ENCODE measurements at regions not wholly inside any gene's neighbourhood (a gene's known extent, or its start where the extent isn't known, plus 50 kb on each side); places are given as distances from the start of the nearest gene placed in this dataset.

DNA sequence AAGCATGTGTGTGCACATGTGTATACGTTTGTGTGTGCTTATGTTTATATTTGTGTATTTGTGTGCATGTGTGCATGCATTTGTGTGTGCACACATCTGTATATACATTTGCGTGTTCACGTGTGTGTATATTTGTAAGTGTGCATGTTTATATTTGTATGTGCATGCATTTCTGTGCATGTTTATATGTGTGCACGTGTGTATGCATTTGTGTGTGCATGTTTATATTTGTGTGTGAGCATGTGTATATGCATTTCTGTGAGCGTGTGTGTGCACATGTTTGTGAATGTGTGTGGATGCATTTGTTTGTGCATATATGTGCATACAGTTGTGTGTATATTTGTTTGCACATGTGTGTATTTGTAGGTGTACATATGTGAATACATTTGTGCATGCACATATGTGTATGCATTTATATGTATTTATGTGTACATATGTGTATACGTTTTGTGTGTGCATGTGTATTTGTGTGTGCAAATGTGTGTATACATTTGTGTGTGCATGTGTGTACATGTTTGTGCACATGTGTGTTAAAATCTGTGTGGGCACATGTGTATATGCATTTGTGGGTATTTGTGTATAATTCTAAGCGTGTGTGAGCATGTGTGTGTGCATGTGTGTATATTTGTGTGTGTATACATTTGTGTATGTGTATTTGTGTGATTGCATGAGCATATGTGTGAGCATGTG is 140.4 kb upstream of the AFDN start (continued):
- TF ChIP-seq, protein P1, sequence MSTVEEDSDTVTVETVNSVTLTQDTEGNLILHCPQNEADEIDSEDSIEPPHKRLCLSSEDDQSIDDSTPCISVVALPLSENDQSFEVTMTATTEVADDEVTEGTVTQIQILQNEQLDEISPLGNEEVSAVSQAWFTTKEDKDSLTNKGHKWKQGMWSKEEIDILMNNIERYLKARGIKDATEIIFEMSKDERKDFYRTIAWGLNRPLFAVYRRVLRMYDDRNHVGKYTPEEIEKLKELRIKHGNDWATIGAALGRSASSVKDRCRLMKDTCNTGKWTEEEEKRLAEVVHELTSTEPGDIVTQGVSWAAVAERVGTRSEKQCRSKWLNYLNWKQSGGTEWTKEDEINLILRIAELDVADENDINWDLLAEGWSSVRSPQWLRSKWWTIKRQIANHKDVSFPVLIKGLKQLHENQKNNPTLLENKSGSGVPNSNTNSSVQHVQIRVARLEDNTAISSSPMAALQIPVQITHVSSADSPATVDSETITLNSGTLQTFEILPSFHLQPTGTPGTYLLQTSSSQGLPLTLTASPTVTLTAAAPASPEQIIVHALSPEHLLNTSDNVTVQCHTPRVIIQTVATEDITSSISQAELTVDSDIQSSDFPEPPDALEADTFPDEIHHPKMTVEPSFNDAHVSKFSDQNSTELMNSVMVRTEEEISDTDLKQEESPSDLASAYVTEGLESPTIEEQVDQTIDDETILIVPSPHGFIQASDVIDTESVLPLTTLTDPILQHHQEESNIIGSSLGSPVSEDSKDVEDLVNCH (CRISPR knock-in tag; IDR thresholded peaks at IDR 0.05) = 0 out of 2 replicates have a peak, but pooled peaks have one; percentile 52
- TF ChIP-seq EED (CRISPR knock-in tag; IDR thresholded peaks at IDR 0.05) (no peak), HOXA7 (CRISPR knock-in tag; IDR thresholded peaks at IDR 0.05) (peak; percentile 79; the same call in 1 of the 2 replicates)

DNA sequence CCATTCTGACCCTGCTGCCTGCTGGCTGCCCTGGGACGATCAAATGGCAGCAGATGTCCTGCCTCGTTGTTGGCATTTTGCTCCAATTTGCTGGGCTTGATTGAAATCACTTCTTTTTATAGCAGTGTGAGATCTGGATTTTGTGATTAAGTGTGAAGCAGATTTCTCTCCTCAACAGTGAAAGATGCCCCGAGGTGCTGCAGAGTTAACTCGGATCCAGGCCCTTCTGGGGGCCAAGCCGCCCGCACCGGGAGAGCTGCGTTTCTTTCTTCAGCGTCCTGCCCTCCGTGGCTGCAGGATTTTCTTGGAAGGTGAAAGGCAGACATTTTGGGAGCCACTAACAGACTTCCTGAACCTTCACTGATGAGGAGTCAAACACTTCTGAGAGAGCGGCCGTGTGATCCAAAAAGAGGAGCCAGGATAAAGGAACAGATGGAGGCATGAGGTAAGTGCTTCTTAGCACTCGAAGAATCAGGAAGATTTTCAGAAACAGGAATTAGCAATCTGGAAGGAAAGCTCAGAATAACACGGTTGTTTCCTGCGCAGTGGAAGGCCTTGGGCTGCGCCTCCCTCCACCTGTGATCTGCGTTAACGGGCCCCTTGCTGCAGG is 139.5 kb upstream of the AFDN start:
- H3K79me2 ChIP-seq (ENCODE audit: insufficient read depth, low read length) = no peaks in the 10 kb centered on the region
- H3K27ac ChIP-seq (ENCODE audit: extremely low read length, insufficient read depth, low read length) = no peak overlapping the region
- no peaks in the 10 kb centered on the region for H3K36me3 ChIP-seq (replicated peaks in 1 of 2; ENCODE audit: control insufficient read depth in 1 of 2, insufficient read depth in 2 of 2, low read length in 2 of 2)
- WGBS (ENCODE audit: low lambda C conversion rate) = 97% methylated on average over 18 of the region's 18 CpGs
- no peak for DNase-seq (ENCODE audit: low spot score)
- TF ChIP-seq, protein P2, sequence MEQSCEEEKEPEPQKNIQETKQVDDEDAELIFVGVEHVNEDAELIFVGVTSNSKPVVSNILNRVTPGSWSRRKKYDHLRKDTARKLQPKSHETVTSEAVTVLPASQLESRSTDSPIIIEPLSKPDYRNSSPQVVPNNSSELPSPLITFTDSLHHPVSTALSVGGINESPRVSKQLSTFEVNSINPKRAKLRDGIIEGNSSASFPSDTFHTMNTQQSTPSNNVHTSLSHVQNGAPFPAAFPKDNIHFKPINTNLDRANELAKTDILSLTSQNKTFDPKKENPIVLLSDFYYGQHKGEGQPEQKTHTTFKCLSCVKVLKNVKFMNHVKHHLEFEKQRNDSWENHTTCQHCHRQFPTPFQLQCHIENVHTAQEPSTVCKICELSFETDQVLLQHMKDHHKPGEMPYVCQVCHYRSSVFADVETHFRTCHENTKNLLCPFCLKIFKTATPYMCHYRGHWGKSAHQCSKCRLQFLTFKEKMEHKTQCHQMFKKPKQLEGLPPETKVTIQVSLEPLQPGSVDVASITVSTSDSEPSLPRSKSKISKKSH (CRISPR knock-in tag; IDR thresholded peaks at IDR 0.05; ENCODE audit: borderline replicate concordance) = no peak
- TF ChIP-seq CREB1 (IDR thresholded peaks at IDR 0.05) = no peak
- no peak for TF ChIP-seq CREB1 (CRISPR knock-in tag; IDR thresholded peaks at IDR 0.05)
- no peak for TF ChIP-seq MIER3 (CRISPR knock-in tag; IDR thresholded peaks at IDR 0.05; ENCODE audit: borderline replicate concordance)
- TF ChIP-seq ARNT (IDR thresholded peaks at IDR 0.05) = no peak
- TF ChIP-seq, protein P3, sequence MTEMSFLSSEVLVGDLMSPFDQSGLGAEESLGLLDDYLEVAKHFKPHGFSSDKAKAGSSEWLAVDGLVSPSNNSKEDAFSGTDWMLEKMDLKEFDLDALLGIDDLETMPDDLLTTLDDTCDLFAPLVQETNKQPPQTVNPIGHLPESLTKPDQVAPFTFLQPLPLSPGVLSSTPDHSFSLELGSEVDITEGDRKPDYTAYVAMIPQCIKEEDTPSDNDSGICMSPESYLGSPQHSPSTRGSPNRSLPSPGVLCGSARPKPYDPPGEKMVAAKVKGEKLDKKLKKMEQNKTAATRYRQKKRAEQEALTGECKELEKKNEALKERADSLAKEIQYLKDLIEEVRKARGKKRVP (CRISPR knock-in tag; IDR thresholded peaks at IDR 0.05) = no peak
- TF ChIP-seq HINFP (CRISPR knock-in tag; IDR thresholded peaks at IDR 0.05; ENCODE audit: low read depth) = no peak
- TF ChIP-seq ZNF441 (CRISPR knock-in tag; IDR thresholded peaks at IDR 0.05; ENCODE audit: borderline replicate concordance) = no peak
- TF ChIP-seq ZNF329 (CRISPR knock-in tag; IDR thresholded peaks at IDR 0.05; ENCODE audit: low read depth) = no peak
- peaks cover 68% of the 10 kb centered on the region for H3K4me1 ChIP-seq (ENCODE audit: insufficient read depth, low read length)
- H3K9ac ChIP-seq (ENCODE audit: insufficient read depth, low read depth, low read length) = no peak overlapping the region
- H3K4me2 ChIP-seq (ENCODE audit: low read depth, low read length) = no peak overlapping the region
- no peak overlapping the region for H3K4me3 ChIP-seq (replicated peaks in 1 of 3; ENCODE audit: insufficient read depth in 1 of 3, low read depth in 2 of 3, low read length in 3 of 3)
- intact Hi-C loops (cut with micrococcal nuclease; ENCODE audit: unreplicated experiment) = no loop called here
- H2AFZ ChIP-seq (ENCODE audit: low read length) = no peak overlapping the region
- no peaks in the 10 kb centered on the region for H3K9me3 ChIP-seq (ENCODE audit: low read length)
- FAIRE-seq = no peak
- H3K27me3 ChIP-seq (ENCODE audit: control insufficient read depth in 1 of 2, insufficient read depth in 2 of 2, low read length in 2 of 2) = no peaks in the 10 kb centered on the region
- in situ Hi-C loops (cut with HindIII; ENCODE audit: extremely low pct_ligation_motif_present, low pct_unique_long_range_greater_than_20kb) = no loop called here
- BruUV-seq (replicated peaks) = no TSS peak
- CTCF ChIA-PET (ENCODE audit: low intra/inter-chr PET ratio, low total read pairs) = no interaction called here
- POLR2A ChIA-PET = no interaction called here
- H4K20me1 ChIP-seq (ENCODE audit: insufficient read depth, low read length) = no peaks in the 10 kb centered on the region
- no peak for ATAC-seq
